HG02678 (cell line): ENCODE measurements at regions not wholly inside any gene's neighbourhood (a gene's known extent, or its start where the extent isn't known, plus 50 kb on each side); places are given as distances from the start of the nearest gene placed in this dataset.
"Not testable (repeated sequence)": the region's sequence is repeated elsewhere in the genome, so short reads cannot be mapped to it uniquely, and the experiment has no call there.

Source experiments
- ATAC-seq: cut with Tn5 transposase; IDR thresholded peaks from one replicate; pipeline ENCODE4 v1.9.1; 2021; ENCODE audit warnings: mild to moderate bottlenecking, moderate library complexity; ENCODE audit not compliant: unreplicated experiment

DNA sequence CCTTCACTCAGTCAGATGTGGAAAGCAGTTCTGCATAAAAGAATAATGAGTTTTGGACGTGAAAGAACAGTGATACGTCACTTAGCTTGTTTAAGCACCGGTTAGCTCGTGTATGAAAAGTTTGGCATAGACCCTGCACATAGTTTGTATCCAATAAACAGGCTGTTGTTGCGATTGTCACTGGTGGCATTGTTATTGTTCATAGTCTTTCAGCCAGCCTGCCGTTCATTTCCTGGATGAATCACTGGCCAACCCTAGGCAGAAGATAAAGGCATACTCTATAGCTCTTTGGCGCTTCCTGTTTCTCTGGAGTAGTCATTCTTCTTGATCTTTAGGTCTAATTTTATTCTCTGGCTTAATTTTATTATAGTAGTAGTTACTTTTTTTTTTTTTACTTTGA, 57.8 kb upstream of the ANKRD30A start:
- ATAC-seq, result no peak

DNA sequence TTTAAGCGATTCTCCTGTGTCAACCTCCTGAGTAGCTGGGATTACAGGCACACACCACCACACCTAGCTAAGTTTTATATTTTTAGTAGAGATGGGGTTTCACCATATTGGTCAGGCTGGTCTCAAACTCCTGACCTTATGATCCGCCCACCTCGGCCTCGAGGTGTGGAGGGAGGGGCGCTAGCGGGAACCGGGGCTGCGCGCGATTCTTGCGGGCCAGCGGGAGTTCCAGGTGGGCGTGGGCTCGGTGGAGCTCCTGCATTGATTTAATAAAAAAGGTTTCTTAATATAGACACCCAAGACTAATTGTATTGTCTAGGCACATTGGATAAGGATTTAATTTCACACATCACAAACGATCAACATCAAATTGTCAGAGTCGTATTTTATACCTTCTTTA, 63.1 kb upstream of the ANKRD30A start:
- not testable (repeated sequence) for ATAC-seq

DNA sequence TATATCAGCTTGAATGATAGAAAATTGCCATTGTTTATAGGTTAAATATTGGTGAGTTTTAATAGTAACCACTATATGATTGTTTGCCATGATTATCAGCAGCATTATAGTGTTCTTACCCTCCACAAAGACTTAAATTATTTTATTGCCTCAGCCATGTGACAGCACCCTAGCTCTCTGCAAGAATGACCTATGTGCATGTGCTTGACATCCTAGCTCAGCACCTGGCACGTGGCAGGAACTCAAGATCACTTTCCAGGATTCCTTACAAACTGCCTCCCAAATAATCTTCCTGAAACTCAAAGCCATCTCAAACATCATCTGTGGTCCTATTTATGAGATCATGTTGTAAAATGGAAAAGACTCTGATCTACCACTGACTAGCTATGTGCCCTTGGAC, 68.1 kb upstream of the ANKRD30A start:
- no peak for ATAC-seq

DNA sequence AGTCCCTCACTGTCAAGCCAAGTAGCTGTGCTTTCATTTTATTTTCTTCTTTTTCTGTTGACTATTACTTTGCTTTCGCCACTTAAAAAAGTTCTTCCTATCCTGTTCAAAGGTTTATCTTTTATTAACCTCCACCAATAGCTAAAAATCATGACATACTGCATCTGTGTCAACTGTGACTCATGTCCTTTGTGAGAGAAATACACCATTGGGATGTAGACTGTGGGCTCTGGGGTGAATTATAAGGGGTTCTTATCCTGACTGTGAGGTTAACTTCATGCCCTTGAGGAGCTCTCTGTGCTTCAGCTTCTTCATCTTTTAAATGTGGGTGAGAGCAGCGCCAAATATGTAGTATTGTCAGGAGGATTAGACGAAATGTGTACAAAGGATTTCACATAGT, 71.9 kb upstream of the ANKRD30A start:
- no peak for ATAC-seq

DNA sequence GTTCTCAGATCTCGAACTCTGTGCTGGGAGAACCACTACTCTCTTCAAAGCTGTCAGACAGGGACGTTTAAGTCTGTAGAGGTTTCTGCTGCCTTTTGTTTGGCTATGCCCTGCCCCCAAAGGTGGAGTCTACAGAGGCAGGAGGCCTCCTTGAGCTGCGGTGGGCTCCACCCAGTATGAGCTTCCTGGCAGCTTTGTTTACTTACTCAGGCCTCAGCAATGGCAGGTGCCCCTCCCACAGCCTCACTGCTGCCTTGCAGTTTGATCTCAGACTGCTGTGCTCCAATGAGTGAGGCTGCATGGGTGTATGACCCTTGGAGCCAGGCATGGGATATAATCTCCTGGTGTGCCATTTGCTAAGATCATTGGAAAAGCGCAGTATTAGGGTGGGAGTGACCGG, 75.4 kb upstream of the ANKRD30A start:
- ATAC-seq, result not testable (repeated sequence)

DNA sequence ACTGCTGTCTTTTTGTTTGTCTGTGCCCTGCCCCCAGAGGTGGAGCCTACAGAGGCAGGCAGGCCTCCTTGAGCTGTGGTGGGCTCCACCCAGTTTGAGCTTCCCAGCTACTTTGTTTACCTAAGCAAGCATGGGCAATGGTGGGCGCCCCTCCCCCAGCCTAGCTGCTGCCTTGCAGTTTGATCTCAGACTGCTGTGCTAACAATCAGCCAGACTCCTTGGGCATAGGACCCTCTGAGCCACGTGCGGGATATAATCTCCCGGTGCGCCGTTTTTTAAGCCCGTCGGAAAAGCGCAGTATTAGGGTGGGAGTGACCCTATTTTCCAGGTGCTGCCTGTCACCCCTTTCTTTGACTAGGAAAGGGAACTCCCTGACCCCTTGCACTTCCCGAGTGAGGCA, 81.1 kb upstream of the ANKRD30A start:
- ATAC-seq, result not testable (repeated sequence)

DNA sequence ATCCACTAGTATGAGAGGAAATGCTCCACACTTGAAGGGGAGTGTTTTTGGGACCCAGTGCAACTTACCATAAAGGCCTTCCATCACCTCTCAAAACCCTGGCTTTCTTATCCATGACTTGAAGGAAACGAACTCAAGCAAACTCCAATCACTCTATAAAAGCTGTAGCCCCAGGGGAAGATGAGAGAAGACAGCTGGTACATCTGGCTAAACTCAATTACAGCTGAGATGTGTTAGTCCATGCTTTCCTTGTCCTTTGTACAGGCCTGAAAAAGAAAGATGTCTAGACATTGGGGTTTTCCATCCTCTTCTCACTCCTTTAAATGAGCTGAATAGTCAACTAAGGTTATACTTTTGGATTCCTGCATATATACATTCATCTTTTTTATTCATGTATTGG, 89.5 kb upstream of the ANKRD30A start:
- ATAC-seq, result no peak

DNA sequence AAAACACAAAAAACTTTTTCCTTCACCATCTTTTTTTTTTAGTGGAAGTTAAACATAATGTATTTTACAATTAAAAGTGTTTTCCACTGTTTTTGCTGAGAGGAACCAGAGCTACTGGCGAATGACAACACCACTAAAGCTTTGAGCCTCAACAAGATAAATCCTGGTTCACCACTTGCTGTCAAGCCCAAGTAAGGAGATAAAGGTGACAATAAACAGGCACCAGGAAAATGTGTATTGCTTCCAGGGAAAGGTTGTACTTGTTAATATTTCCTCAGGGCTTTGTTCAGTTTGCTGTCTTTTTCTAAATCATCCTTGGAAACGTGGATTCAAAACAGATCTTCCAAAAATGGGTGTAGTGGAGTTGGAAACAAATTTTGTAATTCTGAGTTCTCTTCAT, 109.9 kb upstream of the ANKRD30A start:
- no peak for ATAC-seq

DNA sequence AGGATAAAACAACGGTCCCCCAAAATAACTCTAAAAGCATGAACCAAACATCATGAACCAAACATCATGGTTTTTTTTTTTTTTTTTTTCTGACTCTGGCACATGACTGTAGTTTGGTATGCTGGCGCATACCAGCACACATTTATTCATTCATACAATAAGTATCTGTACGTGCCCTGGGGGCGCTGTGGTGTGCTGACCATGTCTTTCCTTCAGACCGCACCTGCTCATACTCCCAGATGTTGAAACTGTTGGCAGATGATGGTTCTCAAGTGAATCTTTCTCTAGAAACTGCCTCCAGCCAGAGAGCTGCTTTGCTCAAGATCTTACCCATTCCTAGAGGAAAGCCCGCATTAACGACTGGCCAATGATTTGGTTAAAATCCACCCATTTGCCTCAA, 114.7 kb upstream of the ANKRD30A start:
- ATAC-seq, result no peak

DNA sequence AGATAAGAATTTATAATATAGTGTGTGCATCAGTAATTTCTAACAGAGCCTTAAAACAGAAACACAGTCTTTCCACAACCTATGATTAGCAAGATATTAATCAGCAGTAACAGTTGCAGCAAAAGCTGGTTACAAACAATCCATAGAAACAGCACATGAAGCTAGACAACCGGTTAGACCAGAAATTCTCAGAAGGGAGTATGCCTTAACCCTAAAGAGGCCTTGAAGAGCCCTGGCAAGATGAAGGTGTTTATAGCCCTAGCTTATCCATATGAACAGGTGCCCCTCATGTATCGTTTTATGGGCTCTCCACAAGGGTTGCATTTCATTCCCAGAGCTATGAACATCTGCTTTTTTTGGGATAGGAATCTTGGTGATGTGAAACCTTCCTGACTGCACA, 117.1 kb upstream of the ANKRD30A start:
- ATAC-seq, result not testable (repeated sequence)

DNA sequence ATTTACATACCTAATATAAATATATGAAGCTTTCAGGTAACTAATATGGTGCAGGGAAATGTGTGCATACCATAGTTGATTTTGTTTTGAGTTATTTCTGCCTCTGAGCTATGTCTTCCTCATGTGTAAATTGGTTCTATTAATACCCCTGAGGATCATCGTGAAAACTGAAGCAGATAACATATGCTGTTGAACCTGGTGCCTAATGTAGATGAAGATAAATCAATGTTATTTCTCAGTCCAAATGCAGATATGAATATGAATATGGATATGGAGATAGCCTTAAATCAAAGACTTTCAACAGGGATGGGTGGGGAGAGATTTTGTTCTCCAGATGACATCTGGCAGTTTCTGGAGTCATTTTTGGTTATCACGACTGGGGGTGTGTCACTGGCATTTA, 122.3 kb upstream of the ANKRD30A start:
- ATAC-seq, result no peak

DNA sequence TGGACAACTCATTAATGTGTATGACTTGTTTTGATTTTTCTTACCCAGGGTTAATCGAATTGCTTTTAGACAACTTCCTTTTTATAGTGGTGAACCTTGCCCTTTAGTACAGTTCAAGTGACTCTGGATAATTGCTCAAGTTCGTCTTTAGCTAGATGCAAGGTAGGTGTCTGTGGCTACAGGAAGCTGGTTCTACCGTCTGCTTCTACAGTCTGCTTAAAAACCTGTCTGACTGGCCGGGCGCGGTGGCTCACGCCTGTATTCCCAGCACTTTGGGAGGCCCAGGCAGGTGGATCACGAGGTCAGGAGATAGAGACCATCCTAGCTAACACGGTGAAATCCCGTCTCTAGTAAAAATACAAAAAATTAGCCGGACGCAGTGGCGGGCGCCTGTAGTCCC, 129.6 kb upstream of the ANKRD30A start:
- ATAC-seq, result not testable (repeated sequence)

DNA sequence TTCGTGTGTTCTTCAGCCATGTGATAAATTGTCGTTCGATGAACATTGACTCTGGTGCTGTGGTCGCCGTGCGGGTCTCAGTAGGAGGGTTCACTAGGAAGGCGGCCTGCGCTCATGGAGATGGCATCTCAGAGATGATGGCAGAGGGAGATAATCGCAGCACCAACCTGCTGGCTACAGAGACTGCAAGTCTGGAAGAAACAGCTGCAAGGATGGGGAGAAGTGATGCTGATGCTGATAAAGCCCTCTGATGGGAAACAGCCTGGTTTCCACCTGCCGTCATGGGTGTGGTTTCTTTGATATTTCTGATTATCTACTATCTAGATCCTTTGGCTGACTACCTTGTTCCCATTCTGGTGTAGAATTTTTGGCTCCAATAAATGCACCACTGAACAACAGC, 130.5 kb upstream of the ANKRD30A start:
- no peak for ATAC-seq

DNA sequence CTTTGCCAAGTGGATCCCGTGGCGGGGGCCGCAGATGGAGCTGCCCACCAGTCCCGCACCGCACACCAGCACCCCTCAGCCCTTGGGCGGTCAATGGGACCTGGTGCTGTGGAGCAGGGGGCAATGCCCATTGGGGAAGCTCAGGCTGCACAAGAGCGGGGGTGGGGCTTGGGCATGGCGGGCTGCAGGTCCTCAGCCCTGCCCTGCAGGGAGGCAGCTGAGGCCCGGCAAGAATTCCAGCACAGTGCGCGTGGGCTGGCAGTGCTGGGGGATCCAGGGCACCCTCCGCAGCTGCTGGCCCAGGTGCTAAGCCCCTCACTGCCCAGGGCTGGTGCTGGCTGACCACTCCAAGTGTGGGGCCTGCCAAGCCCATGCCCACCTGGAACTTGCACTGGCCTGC, 136.2 kb upstream of the ANKRD30A start:
- ATAC-seq, result no peak

DNA sequence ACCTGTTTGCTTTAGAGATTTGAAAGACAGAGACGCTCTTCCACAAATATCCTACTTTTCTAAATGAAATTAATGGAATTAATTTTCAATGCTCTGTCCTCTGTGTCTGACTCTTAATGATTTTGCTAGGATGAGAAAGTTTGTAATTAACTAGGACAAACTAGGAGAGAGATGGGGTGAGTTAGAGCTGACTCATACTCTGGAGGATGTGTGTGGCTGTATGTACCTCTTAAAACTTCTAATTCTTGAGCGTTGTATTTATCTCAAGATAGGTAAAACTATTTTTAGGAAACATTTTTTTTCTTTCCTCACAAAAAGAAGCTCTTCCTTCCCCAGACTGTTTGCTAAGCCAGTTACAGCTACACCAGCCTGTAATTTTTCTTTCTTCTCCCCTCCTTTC, 178.8 kb upstream of the ANKRD30A start:
- no peak for ATAC-seq

DNA sequence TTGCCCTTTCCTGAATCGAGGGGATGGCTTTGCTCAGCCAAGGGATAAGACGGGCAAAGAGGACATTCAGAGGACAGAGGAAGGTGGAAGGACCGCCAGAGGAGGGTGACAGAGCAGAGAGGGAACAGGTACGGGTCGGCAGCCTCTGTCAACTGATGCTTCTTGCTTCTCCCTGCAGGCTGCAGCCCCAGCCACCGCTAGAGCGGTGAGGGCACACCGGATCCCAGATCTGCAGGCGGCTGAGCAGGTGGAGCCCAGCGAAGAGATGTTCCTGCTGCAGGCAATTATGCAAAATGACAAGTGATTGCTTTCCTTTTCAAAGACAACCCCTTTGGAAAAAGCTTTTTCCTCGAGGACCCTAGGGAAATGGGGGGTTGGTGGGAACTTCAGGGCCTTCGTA, 181.9 kb upstream of the ANKRD30A start:
- no peak for ATAC-seq

DNA sequence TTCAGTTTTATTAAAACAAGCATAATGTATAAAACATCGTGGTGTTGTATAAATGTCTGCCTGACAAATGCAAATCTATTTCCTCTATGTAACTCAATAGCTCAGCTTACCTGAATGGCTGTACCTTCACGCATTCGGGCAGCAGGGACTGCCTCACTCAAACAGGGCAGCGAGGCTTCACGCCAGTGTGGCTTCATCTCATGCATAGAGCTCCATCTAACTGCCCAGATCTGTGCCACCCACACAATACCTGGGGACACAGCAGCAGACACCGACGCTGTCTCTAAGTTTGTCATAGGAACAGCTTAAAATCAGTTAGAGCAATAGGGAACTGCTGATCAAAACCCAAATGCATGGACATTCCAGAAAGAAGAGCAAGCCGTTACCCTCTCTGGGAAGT, 182.8 kb upstream of the ANKRD30A start:
- ATAC-seq, result no peak

DNA sequence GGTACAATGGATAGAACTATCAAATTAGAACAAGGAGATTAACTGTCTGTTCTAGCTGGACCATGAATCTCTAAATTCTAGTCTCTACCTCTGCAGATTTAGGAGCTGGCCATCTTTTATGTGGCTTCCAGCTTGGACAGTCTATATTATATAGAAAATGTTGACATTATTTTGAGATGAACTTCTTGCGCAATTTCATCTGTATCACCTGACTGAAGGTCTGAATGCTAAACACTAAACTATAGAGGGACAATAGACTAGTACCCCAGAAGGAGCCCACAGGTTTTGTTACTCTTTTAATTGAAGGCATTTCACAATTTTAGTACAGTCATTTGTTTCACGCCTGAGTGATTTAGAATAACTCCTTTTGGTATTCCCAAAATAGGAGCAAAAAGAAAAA, 222.4 kb upstream of the ANKRD30A start:
- ATAC-seq, result no peak

DNA sequence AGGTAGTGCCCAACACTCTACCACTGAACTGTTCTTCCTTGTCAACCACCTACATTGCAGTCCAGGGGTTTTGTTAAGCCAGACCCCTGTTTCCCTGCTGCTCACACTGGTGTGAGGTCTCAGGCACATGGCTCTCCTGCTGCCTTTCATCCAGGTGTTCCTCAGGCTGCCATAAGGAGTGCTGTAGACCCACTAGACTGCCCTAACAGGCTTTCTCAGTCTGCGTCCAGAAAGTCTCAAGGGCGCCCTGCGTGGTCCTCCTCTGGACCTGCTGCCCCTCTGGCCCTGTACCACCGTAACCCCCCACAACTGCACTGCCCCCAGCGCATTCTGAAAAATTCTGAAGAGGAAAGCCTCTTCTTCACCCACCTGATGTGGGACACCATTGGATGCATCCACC, 225.7 kb upstream of the ANKRD30A start:
- no peak for ATAC-seq

DNA sequence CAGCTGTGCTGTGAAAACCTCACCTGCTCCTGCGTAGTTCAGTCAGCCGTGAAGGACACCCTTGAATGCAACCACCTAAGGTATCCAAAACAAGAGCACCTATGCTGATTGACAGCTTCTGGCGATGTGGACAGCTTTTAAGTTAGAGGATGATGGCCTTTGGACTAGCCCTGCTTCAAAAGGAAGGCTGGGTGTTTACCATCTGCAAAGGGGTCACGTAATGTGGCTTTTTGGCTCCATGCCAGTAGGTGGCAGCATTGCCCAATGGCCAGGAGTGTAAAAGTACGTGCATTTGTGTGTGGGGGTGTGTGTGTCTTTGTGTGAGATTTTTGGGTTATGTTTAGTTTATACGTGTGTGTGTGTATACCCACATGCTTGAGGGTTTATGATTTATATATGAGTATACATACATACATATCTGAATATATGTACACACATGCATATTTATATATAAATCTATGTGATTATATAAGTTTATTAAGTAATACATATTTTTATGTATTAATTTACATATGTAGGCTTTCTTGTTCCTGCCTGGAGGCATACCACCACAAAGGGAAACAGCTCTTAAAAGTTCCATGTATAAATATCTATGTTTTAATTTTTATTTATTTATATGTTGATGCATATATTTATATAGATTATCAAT, 236.3 kb upstream of the ANKRD30A start:
- peak; percentile 81 for ATAC-seq

DNA sequence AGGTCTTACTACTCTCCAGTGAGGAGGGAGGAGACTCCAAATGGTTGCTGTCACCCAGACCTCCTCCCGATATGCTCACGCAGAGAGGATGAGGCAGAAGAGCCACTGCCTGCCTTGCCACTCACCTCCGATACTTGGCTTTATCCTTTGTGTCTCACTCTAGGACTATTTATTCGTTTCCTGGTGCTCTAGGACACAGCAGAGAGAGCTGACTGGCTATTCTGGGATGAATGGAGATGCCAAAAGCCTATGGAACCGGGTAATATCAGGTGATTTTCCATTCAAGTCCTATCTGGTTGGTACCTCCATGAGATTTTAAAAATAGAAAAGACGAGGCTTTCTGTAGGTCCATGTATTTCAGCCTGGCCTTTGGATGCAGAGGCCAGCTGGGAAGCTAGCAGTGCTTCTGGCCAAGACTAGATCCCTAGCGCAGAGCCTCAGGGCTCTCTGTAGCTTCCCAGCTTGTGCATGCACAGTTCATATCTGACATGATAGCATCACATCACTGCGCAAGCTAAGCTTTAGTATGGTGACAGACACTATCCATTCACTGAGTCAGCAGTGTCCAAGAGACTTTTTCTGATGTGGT, 239.0 kb upstream of the ANKRD30A start:
- no peak for ATAC-seq

DNA sequence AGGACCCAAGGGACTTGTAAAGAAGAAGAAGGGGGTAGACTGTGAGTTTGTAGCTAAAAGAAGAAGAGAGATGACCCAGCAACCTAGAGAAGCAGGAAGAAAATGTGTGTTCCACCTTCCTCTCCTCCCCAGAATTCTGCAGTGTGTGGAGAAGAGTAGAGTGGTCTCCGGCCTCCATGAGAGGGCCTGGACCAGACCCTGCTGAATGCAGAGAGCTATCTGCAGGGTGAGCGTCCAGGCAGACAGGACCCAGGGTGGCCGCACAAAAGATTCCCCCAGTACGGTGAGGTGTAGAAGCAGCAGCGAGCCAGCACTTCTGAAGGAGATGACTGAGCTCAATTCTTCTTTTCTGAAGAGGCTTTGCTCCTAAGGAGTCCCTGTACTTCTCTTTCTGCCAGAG, 239.7 kb upstream of the ANKRD30A start:
- ATAC-seq, result no peak

DNA sequence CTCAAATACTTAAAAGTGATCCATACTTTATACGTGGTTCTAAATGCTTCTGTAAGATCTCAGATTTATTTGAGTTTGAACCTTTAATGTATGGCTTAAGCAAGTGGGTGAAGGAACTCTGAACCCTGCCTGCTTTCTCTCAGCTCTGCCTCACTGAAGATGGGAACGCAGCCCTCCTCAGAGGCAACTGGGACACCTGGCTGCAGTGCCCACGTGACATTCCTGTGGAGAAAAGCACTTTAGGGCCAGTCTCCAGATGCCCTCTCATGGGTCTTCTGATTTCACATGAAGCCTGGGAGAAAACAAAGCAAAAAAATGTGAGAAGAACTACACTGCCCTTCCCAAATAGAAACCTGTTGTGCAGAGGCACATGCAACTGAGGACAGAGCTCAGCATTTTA, 242.6 kb upstream of the ANKRD30A start:
- ATAC-seq, result no peak
